Urothelium cell line (cell line): ENCODE measurements at regions not wholly inside any gene's neighbourhood (a gene's known extent, or its start where the extent isn't known, plus 50 kb on each side); places are given as distances from the start of the nearest gene placed in this dataset.
"Not testable (repeated sequence)": the region's sequence is repeated elsewhere in the genome, so short reads cannot be mapped to it uniquely, and the experiment has no call there.

ENCODE experiments used
- DNase-seq: peaks from one replicate; pipeline ENCODE4 v3.0.0; 2011; ENCODE audit warnings: low spot score, mixed read lengths
- FAIRE-seq: peaks from 2 replicates; lab custom pipeline; 2011; peaks lifted over from hg19 to GRCh38; lab: Jason Lieb, UNC

- DNase-seq (no peak), FAIRE-seq (no peak)
Observed at GRCh38 chr10:126722726-126723125, 52.2 kb upstream of the C10orf90 start.

- FAIRE-seq (no peak), DNase-seq (no peak)
Observed at GRCh38 chr10:126723226-126723625, 52.7 kb upstream of the C10orf90 start.

- FAIRE-seq (no peak), DNase-seq (no peak)
Observed at GRCh38 chr10:126729314-126729870, 58.9 kb upstream of the C10orf90 start.

- FAIRE-seq, result no peak
- DNase-seq, result no peak
Observed at GRCh38 chr10:126730856-126731609, 60.5 kb upstream of the C10orf90 start.

- DNase-seq, result no peak
- no peak for FAIRE-seq
Observed at GRCh38 chr10:126731610-126731990, 61.1 kb upstream of the C10orf90 start.

GRCh38 chr10:126732308-126732707 is 61.8 kb upstream of the C10orf90 start:
- FAIRE-seq, result no peak

GRCh38 chr10:126732868-126733267 is 62.4 kb upstream of the C10orf90 start:
- FAIRE-seq (no peak), DNase-seq (no peak)

More at GRCh38 chr10:126732308-126732707, 61.8 kb upstream of the C10orf90 start:
- no peak for DNase-seq

- FAIRE-seq (no peak), DNase-seq (no peak)
Observed at GRCh38 chr10:126734015-126734414, 63.5 kb upstream of the C10orf90 start.

- DNase-seq, result no peak
- no peak for FAIRE-seq
Observed at GRCh38 chr10:126734967-126735366, 64.5 kb upstream of the C10orf90 start.

GRCh38 chr10:126736142-126736541 is 65.6 kb upstream of the C10orf90 start:
- FAIRE-seq (no peak), DNase-seq (no peak)

GRCh38 chr10:126736727-126737126 is 66.2 kb upstream of the C10orf90 start:
- DNase-seq (peak; percentile 7), FAIRE-seq (no peak)

- FAIRE-seq, result no peak
- DNase-seq, result no peak
Observed at GRCh38 chr10:126738001-126738400, 67.5 kb upstream of the C10orf90 start.

- no peak for DNase-seq
- no peak for FAIRE-seq
Observed at GRCh38 chr10:126744571-126744970, 74.1 kb upstream of the C10orf90 start.

- DNase-seq (peak; percentile 69), FAIRE-seq (peak; percentile 74)
Observed at GRCh38 chr10:126749015-126749655, 78.6 kb upstream of the C10orf90 start.

- DNase-seq, result no peak
- no peak for FAIRE-seq
Observed at GRCh38 chr10:126754966-126755365, 84.5 kb upstream of the C10orf90 start.

- FAIRE-seq, result no peak
Observed at GRCh38 chr10:126758867-126759266, 88.4 kb upstream of the C10orf90 start.

GRCh38 chr10:126759531-126759930 is 89.0 kb upstream of the C10orf90 start:
- FAIRE-seq (no peak), DNase-seq (no peak)

More at GRCh38 chr10:126758867-126759266, 88.4 kb upstream of the C10orf90 start:
- DNase-seq, result no peak

- not testable (repeated sequence) for FAIRE-seq
Observed at GRCh38 chr10:126766646-126767045, 96.2 kb upstream of the C10orf90 start.

GRCh38 chr10:126770809-126771208 is 100.3 kb upstream of the C10orf90 start:
- no peak for FAIRE-seq
- DNase-seq, result no peak

More at GRCh38 chr10:126766646-126767045, 96.2 kb upstream of the C10orf90 start:
- not testable (repeated sequence) for DNase-seq

- DNase-seq (no peak), FAIRE-seq (no peak)
Observed at GRCh38 chr10:126776168-126776567, 105.7 kb upstream of the C10orf90 start.

- FAIRE-seq, result no peak
- no peak for DNase-seq
Observed at GRCh38 chr10:126777714-126778113, 107.2 kb upstream of the C10orf90 start.
